Kidney (tissue), 13 donors: ENCODE measurements at regions not wholly inside any gene's neighbourhood (a gene's known extent, or its start where the extent isn't known, plus 50 kb on each side); places are given as distances from the start of the nearest gene placed in this dataset.

Experiments
- DNase-seq, 5 donors: peaks; one replicate each; pipeline ENCODE4 v3.0.0-alpha.2; 2013 to 2020
- FAIRE-seq: peaks from 2 replicates; lab custom pipeline; 2012; peaks lifted over from hg19 to GRCh38; lab: Jason Lieb, UNC
- H3K27ac ChIP-seq, 2 donors: one replicate each; pipeline ENCODE4 v1.7.0; 2013; ENCODE audit warnings: low read depth in 2 of 2, low read length in 2 of 2, inconsistent platforms in 1 of 2
- H3K27me3 ChIP-seq: one replicate; pipeline ENCODE4 v1.7.1; 2013; ENCODE audit warnings: low read length, inconsistent platforms; ENCODE audit not compliant: control insufficient read depth, insufficient read depth
- H3K36me3 ChIP-seq, 3 donors: one replicate each; pipeline versions ENCODE4 v1.7.0 to v1.7.1; 2013; ENCODE audit warnings: low read length in 3 of 3, control low read depth in 1 of 3, inconsistent platforms in 1 of 3; ENCODE audit not compliant: insufficient read depth in 3 of 3, control insufficient read depth in 2 of 3
- H3K4me1 ChIP-seq, 3 donors: one replicate each; pipeline versions ENCODE4 v1.7.0 to v1.7.1; 2013; ENCODE audit warnings: low read length in 3 of 3, inconsistent platforms in 1 of 3, low read depth in 1 of 3; ENCODE audit not compliant: control insufficient read depth in 2 of 3, insufficient read depth in 2 of 3
- H3K4me3 ChIP-seq, 3 donors: one replicate each; pipeline versions ENCODE4 v1.7.0 to v1.8.1; 2013; ENCODE audit warnings: low read length in 3 of 3, control low read depth in 1 of 3, inconsistent platforms in 1 of 3
- H3K9ac ChIP-seq, 3 donors: one replicate each; pipeline versions ENCODE4 v1.7.0 to v1.7.1; 2013; ENCODE audit warnings: low read length in 3 of 3, control low read depth in 1 of 3, inconsistent platforms in 1 of 3
- H3K9me3 ChIP-seq, 3 donors: one replicate each; pipeline versions ENCODE4 v1.7.0 to v1.7.1; 2013; ENCODE audit warnings: low read length in 3 of 3, control low read depth in 1 of 3, inconsistent platforms in 1 of 3; ENCODE audit not compliant: control insufficient read depth in 2 of 3, insufficient read depth in 1 of 3
- CTCF ChIP-seq: IDR thresholded peaks from 3 replicates; pipeline ENCODE4 v1.5.1; 2012; ENCODE audit warnings: mild to moderate bottlenecking, moderate library complexity, borderline replicate concordance; ENCODE audit not compliant: insufficient read depth; ENCODE audit errors: extremely low read depth
- intact Hi-C: fragments of 100-400 bp; cut with DNase I; formaldehyde crosslinking; loops from one replicate; pipeline ENCODE4 v1.11.1; 2022
- donor health status: control.
- donor health status: control.
- donor health status: control.
- donor health status: control.
- donor health status: control.
- donor health status: DM: yes; HTN: yes; CAD: no.
- donor health status: Normal renal cell carcinoma (clear cell type).

DNA sequence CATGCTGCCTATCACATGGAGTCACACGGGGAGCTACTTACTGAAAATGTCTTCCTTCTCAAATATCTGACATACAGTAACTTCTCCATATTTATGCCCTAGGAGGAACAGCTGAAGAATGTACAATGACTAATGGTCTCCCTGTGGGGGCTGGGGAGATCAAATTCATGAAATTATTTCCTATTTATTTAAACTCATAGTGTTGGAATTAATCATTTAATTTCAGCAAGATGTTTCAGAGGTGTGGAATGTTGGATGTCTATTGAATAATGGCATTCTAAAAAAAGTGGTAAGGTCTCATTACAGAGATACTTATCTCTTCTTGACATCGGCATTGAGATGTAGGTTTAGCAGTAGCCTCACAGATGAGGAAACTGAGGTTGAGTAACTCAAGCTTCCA lies 214.3 kb upstream of the CDH11 start:
- H3K27me3 ChIP-seq = no peaks in the 10 kb centered on the region
- H3K9me3 ChIP-seq = no peaks in the 10 kb centered on the region
- FAIRE-seq = no peak
- H3K4me1 ChIP-seq = no peaks in the 10 kb centered on the region
- intact Hi-C loops = no loop called here
- no peak overlapping the region for H3K27ac ChIP-seq
- TF ChIP-seq CTCF = no peak
- DNase-seq = no peak
- H3K36me3 ChIP-seq = no peaks in the 10 kb centered on the region
- no peak overlapping the region for H3K4me3 ChIP-seq
- no peak overlapping the region for H3K9ac ChIP-seq

GRCh38 chr16:65334081-65334480 lies 212.2 kb upstream of the CDH11 start:
- no peak for DNase-seq
- Histone ChIP-seq H3K4me3 (no peak overlapping the region), H3K4me1 (no peaks in the 10 kb centered on the region), H3K27ac (no peak overlapping the region), H3K9ac (no peak overlapping the region), H3K36me3 (no peaks in the 10 kb centered on the region), H3K27me3 (no peaks in the 10 kb centered on the region), H3K9me3 (no peaks in the 10 kb centered on the region)
- TF ChIP-seq CTCF = no peak
- intact Hi-C loops = no loop called here
- no peak for FAIRE-seq

DNA sequence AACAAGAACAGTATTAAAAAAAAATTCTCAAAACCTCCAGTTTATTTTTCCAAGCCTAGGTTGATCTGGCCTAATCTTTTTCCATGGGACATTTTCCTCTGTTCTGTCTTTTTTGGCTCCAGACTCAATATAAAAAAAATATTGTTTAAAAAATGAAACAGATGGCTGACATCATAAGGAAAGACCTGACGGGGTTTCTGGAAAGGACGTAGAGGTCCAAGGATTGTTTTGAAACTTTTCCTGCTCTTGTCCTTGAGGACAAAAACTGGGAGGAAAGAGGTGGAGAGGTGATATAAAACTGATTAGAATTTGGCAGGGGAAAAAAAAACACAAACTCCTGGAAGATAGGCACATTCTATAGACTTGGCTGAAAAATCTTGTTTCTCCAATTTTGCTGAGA lies 211.4 kb upstream of the CDH11 start:
- no peak for TF ChIP-seq CTCF
- DNase-seq (no peak), FAIRE-seq (no peak)
- H3K4me3 ChIP-seq = no peak overlapping the region
- no peaks in the 10 kb centered on the region for H3K4me1 ChIP-seq
- H3K36me3 ChIP-seq = no peaks in the 10 kb centered on the region
- intact Hi-C loops = no loop called here
- no peak overlapping the region for H3K9ac ChIP-seq
- no peak overlapping the region for H3K27ac ChIP-seq
- H3K27me3 ChIP-seq = no peaks in the 10 kb centered on the region
- no peaks in the 10 kb centered on the region for H3K9me3 ChIP-seq

GRCh38 chr16:65327346-65327745 lies 205.5 kb upstream of the CDH11 start:
- DNase-seq (no peak), FAIRE-seq (no peak)
- no peaks in the 10 kb centered on the region for H3K36me3 ChIP-seq
- H3K9me3 ChIP-seq = no peaks in the 10 kb centered on the region
- no peaks in the 10 kb centered on the region for H3K4me1 ChIP-seq
- no peak overlapping the region for H3K4me3 ChIP-seq
- no peak for TF ChIP-seq CTCF
- no peak overlapping the region for H3K27ac ChIP-seq
- H3K9ac ChIP-seq = no peak overlapping the region
- H3K27me3 ChIP-seq = no peaks in the 10 kb centered on the region
- intact Hi-C loops = no loop called here
